Activated CD4-positive, alpha-beta T cell treated with anti-CD3 and anti-CD28 coated beads, Interleukin-10, Interleukin-2, amounts not matched to agents 100 ng/mL and 50 ng/mL, durations not matched to agents 16 hours and 8 hours (primary cell): ENCODE measurements at regions not wholly inside any gene's neighbourhood (a gene's known extent, or its start where the extent isn't known, plus 50 kb on each side); places are given as distances from the start of the nearest gene placed in this dataset.
"Not testable (repeated sequence)": the region's sequence is repeated elsewhere in the genome, so short reads cannot be mapped to it uniquely, and the experiment has no call there.

Source experiments
- DNase-seq: peaks from one replicate; pipeline ENCODE4 v3.0.0-alpha.2; 2020

DNA sequence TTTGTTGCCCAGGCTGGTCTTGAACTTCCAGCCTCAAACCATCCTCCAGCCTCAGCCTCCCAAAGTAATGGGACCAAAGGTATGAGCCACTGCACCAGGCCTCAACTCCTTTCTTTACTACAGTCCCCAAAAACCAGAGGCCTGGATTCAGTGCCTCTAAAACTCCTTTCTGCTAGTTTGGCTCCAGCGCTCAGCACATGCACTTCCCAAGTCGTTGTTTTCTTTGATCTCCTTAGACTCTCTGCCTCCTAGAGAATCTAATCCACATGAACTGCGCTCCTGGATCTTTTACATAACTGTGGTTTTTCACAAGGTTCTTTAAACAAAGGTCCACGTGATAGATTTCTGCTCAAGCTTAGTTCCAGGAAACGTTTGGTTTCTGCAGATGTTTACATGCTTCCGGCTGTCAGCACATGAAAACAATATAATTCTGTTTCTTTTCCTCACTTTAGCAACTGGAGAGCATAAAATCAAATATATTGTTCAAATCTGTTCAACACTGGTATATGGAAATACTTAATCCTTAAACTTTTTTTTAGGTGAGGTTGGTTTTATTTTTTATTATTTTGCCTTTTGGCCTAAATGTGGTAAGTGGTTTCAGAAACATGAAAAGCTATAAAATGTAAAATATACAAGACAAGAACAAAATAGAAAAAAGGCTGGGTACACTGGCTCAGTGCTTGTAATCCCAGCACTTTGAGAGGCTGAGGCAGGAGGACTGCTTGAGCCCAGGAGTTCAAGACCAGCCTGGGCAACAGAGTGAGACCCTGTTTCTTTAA, 270.5 kb upstream of the MKLN1 start:
- DNase-seq: peak; percentile 67

DNA sequence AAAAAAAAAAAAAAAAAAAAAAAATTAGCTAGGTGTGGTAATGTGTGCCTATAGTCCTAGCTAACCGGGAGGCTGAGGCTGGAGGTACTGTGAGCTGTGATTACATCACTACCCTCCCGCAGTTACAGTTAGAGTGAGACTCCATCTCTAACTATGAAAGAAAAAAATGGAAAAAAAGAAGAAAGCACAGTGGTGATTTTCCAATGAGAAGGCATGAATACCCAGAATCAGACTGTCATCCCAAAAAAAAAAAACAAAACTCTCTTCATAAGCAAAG, 269.9 kb upstream of the MKLN1 start:
- DNase-seq: peak; percentile 60

DNA sequence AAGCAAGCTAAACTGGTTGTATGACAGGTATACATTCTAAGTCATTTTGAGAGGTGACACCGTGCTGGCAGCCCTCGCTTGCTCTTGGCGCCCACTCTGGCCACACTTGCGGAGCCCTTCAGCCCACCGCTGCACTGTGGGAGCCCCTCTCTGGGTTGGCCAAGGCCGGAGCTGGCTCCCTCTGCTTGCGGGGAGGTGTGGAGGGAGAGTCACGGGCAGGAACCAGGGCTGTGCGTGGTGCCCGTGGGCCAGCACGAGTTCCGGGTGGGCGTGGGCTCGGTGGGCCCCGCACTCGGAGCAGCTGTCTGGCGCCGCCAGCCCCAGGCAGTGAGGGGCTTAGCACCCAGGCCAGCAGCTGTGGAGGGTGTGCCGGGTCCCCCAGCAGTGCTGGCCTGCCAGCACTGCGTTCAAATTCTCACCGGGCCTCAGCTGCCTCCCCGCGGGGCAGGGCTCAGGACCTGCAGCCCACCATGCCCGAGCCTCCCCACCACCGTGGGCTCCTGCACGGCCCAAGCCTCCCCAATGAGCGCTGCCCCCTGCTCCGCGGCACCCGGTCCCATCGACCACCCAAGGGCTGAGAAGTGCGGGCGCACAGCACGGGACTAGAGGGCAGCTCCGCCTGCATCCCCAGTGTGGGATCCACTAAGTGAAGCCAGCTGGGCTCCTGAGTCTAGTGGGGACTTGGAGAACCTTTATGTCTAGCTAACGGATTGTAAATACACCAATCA, 269.0 kb upstream of the MKLN1 start:
- not testable (repeated sequence) for DNase-seq

DNA sequence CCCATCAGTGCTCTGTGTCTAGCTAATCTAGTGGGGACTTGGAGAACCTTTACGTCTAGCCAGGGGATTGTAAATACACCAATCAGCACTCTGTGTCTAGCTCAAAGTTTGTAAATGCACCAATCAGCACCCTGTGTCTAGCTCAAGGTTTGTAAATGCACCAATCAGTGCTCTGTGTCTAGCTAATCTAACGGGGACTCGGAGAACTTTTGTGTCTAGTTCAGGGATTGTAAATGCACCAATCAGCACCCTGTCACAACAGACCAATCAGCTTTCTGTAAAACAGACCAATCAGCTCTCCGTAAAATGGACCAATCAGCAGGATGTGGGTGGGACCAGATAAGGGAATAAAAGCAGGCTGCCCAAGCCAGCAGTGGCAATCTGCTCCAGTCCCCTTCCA, 268.3 kb upstream of the MKLN1 start:
- not testable (repeated sequence) for DNase-seq

DNA sequence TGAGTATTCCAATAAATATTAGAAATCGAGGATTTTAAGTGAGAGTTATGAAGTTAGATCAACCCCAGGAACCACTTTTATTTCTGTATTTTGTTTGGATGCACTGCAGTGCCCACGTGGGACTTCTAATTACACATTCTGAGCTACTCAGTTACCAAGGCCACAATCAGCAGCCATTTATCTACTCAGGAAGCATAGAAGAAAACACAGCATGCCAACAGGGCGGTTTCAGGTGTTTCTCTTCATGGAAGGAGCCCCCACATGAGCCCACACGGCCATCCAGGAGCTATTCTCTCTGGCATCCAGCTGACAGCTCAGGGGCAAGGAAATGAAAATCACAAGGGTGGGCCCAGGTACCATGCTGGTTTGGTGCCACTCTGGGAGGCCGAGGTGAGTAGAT, 266.5 kb upstream of the MKLN1 start:
- no peak for DNase-seq

DNA sequence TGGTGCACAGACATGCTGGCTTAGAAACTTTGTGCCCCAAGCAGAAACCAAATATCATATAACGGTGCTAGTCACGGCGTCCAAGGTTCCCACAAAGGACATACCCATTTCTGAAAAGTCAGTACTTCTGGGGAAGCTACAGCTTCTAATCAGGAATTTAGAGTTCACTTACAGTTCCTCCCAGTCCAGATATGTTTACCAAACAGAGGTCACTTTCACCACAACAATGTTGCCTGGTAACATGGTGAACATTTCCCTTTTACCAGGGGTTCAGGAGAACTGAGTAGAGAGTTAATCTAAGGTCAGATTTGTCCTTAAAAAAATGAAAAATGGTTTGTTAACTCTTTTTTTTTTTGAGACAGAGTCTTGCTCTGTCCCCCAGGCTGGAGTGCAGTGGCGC, 265.9 kb upstream of the MKLN1 start:
- DNase-seq: no peak

DNA sequence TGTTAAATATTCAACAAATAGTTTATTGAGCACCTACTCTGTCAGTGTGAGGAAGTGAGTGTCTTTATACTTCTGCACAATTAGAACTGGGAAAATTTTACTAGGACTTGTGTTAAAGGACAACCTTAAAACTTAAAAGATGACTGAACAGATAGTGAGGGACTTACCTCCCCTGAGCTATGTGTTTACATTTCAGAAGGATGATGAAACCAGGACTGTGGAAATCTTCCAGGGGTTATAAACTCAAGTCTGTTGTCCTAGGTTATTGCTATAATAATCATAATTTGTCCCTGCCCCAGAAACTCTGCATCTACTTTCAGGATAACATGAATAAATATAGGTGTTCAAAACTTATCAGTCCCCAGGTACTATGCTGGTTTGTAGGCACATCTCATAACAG, 261.0 kb upstream of the MKLN1 start:
- no peak for DNase-seq

DNA sequence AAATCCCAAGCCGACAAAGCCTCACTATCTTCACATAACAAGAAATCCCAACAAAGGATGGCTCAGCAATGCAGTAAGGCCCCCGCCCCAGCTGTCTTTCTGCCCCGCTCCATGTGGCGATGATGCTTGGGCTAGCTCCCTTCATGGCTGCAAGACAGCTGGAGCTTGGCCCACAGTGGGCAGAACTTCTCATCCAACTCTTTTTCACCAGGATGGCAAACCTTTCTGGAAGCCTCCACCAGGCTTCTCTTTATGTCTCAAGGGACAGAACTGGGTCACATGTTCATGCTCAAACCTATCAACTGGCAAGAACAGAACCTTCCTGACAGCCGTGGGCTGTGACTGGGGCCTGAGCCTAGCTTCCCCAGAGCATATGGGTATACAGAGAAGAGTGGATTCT, 260.5 kb upstream of the MKLN1 start:
- no peak for DNase-seq

DNA sequence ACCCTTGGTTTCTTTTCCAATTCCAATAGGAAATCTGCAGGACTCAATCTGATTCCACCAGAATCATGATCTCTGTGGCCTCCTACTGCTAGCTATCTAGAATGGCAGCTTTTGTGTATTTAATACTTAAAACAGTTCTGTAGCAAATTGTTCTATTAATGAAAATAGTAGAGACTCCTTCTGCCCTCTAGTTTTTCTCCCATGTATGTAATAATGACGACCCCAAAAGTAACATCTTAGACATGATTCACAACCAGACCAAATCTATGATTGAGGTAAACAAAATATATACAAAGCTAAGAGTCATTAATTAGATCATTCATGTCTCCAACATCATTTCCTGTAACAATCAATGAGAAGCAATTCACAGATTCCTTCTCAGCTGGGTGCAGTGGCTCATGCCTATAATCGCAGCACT, 259.1 kb upstream of the MKLN1 start:
- DNase-seq: no peak

DNA sequence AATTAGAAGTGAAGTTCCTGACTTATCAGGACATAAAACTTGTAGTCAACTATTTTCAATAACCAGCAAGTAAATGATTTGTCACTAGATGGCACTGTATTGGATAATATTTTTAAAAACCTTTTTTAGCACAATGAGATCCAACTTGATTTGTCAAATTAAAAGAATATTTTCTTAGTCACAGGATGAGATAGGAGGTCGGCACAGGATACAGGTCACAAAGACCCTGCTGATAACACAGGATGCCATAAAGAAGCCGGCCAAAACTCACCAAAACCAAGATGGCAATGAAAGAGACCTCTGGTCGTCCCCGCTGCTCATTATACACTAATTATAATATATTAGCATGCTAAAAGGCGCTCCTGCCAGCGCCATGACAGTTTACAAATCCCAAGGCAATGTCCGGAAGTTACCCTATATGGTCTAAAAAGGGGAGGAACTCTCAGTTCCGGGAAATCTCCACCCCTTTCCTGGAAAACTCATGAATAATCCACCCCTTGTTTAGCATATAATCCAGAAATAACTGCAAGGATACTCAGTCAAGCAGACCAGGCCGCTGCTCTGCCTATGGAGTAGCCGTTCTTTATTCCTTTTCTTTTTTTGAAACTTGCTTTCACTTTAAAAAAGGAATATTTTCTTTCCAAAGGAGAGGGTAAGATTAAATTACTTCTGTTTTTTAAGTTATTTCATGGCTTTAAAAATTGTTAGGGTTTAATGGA, 255.7 kb upstream of the MKLN1 start:
- DNase-seq: peak; percentile 36

DNA sequence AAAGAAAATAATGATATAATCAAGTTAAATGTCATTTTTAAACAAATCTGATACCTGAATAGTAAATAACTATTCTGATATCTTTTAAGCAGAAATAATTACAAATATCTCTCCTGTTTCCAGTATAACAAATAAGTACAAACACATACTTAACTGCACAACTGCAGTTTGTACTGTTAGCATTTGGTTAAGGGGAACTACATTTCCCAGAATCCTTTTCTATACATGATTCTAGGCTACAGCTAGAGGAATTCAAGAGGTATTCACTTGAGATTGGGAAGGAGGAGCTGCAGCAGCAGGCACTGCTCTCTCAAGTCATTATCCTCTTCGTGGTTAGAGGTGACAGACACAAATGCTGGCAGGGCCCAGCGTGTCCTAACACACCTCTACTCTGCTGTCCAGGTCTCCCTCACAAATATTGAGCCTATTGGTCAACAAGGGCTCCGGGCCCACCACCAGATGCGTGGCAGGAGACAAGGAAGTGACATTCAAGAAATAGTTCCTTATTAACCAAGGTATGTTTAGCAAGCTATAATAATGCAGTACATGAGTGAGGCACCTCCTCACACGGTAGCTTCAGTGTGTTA, 255.1 kb upstream of the MKLN1 start:
- DNase-seq: no peak

DNA sequence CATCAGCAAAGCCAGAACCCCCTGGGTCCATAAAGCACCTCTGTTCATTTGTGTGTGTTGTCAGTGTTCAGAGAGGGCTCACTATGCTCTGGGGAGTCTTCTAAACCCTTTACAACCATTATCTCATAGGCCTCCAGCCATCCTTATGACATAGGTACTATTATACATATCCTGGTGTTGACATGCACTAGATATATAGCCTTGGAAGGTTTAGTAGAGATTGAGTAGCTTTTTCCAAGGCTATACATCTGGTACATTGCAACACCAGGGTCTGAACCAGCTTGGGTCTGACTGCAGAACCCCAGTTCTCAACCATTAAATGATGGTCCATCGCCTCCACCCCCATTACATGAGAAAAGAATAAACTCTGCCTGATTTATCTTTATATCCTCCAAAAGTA, 253.6 kb upstream of the MKLN1 start:
- no peak for DNase-seq

DNA sequence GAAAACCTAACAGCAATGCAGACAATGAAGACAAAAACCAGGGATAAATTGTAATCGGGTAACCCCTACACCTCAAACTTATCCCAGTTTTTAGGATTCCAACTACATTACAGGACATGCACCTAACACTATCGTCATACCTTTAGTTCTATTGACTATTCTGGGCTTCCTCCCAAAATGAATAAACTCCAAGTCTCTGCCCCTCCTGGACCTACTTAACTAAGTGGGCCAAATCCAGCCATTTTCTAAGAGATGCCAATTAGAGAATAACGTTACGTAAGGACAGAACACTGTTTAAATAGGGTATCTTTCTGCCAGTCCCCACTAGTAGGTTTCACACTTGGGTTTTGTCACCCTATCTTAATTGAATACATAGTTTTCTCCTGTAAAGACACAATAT, 253.1 kb upstream of the MKLN1 start:
- no peak for DNase-seq

DNA sequence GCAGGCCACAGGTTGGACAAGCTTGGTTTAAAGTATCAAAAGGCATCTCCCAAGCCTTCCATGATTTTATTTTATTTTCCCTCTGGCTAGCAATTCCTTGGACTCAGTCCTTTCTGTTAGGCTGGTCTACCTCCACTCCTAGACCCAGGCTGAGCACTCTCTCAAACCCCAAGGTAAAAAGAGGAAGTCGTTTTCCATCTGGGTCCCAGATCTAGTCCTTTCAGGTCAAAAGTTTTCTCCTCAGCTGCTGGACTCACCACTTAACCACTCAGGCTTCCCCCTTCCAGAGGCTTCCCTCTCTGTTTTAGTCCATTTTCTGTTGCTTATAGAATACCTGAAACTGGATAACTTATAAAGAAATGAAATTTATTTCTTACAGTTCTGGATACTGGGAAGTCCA, 252.3 kb upstream of the MKLN1 start:
- DNase-seq: no peak

DNA sequence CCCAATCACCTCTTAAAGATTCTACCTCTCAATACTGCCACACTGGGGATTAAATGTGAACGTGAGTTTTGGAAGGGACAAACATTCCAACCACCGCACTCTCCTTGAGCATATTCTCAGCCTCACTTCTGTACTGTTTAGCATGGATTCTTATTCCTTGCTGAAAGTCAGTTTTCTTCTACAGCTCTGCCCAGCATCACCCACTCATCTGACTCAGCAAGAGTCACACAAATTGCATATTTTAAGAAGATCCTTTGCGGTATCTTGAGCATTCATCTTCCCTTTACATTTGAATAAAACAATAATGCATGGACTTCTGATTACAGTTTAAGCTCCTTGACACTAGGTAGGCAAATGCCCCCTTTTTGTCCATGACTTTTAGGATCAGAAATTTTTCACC, 251.6 kb upstream of the MKLN1 start:
- no peak for DNase-seq

DNA sequence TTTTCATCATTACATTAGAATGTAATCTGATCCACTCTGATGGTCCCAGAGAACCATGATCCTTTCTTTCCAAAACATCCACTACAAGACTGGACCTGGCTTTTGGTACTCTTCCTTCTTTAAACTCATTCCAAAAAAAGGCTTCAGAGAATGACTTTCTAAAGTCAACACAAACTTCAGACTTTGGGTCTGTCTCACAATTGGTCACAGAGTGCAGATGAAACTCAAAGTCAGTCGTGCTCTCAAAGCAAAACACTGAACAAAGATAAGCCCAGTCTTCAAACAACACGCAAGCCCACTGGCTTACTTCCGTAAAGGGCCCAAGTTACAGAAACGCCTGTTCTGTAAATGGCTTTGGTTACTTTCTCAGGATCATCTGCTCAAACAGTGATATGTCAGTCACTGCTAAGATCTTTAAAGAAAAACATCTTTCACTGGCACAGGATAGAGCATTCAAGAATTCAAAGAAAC, 250.9 kb upstream of the MKLN1 start:
- no peak for DNase-seq

DNA sequence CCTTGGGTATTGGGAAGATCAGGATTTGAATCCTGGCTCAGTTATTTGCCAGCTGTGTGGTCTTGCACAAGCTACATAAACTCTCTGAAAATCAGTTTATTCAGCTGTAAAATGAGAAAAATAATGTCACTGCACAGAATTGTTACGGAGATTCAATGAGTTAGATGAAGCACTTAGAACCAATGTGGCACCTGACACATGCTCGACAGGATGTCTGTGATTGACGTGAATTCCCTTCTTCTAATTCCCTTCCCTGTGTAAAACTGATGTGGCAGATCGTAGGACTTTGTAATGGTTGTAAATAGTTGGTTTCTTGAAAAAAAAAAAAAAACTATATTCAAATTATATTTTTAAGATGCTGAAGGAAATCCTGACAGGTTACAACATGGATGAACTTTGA, 249.9 kb upstream of the MKLN1 start:
- DNase-seq: no peak

DNA sequence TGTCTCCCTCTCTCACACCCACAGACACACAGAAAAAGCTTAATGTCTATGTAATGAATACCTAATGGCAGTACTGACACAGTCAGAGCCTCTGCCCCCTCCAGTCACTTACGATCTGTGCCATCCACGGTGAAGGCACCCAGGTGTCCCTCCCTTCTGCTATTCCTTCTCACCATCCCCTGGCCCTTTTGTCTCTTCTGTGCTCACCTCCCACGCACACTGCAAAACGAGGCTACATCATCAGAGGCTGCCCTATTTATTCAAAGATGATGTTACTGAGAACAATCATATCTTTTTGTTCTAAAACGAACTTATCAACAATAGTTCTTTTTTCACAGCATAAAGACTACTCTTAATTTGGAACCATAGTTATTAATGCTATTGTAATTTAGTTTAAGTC, 246.9 kb upstream of the MKLN1 start:
- no peak for DNase-seq

DNA sequence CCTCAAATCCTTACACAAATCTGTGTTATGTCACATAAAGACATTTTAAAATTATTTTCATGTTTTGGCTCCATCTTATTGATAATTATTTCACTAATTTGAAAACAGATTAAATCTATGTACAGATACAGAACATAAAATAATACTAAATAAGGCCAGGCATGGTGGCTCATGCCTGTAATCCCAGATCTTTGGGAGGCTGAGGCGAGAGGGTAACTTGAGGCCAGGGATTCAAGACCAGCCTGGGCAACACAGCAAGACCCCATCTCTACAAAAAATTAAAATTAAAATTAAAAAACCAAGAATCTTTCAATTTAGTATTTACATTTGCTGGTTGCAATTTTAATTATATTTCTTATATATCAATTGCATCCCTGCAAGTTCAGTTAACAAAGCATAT, 246.4 kb upstream of the MKLN1 start:
- DNase-seq: no peak

DNA sequence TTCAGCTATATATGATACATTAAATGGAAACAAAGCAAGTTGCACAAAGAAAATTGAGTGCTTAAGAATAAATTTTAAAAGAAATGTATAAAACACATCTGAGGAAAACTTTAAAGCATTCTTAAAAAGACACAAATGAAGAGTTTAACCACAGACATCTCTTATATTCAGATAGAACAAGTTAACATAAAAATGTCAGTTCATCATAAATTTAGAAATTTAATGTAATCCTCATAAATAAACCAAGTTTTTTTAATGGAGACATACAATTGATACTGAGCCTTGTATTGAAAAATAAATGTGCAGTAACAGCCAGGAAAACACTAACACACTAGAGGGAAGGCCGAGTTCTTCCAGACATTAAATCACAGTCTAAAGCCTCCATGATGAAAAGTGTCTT, 243.9 kb upstream of the MKLN1 start:
- no peak for DNase-seq

DNA sequence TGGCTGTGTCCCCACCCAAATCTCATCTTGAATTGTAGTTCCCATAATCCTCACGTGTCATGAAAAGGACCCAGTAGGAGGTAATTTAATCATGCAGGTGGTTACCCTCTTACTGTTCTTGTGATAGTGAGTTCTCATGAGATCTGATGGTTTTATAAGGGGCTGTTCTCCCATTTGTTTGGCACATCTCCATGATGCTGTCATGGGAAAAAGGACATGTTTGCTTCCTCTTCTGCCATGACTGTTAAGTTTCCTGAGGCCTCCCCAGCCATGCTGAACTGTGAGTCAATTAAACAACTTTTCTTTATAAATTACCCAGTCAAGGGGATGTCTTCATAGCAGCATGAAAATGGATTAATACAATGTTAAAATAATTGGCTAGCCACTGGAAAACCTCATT, 243.3 kb upstream of the MKLN1 start:
- DNase-seq: not testable (repeated sequence)

DNA sequence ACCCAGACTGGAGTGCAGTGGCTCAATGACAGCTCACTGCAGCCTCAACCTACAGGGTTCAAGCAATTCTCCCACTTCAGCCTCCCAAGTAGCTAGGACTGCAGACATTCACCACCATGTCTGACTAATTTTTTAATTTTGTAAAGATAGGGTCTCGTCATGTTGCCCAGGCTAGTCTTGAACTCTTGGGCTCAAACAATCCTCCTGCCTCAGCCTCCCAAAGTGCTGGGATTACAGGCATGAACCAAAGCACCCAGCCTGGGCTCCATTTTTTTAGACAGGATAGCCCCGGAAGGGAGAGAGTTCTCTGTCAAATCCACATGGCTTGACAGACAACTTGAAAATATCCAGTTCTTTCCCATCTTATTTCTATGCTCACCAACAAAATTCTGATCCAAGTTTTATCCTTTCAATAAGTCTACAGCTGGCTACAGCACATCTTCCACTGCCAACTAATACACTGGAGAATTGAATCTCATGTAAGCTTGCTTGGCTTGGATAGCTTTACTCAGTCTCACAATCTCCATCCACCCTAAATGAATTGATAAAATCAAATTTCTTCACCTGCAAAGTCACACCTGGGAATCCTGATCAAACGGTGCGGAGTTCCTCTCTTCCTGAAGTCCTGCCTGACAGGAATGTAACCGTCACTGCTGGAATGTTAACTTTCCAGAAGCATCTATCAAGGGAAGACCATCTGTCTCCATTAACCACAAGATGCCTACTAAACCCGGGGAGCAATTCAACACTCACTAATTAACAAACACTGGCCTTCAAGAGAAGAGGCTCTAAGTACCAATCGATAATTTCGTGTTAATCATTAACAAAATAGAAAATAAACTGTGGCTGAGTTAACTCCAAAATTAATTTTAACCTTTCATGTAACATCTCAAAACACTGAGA, 239.7 kb upstream of the MKLN1 start:
- no peak for DNase-seq

DNA sequence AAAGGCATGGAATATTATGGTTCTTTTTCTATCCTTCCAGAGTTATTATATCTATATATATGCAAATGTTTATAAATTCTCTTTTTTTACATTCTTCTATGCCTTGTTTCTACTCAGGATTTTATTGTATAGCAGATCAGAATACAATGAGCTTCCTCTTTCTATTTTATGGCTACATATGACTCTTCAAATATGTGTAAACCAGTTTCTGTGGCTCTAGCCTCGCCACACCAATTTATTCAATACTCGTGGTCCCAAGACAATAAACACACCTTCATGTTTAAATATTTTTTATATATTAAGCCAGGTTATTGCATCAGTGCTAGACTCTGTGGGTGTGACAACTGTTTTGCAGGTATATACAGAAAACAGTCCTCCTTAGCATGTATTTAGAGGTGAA, 237.5 kb upstream of the MKLN1 start:
- no peak for DNase-seq
